AG04450 (cell line): ENCODE measurements at regions not wholly inside any gene's neighbourhood (a gene's known extent, or its start where the extent isn't known, plus 50 kb on each side); places are given as distances from the start of the nearest gene placed in this dataset.

Source experiments
- CTCF ChIA-PET: fragments of 300-600, 350-600 bp; formaldehyde crosslinking; extraction: SDS; loops from one replicate; lab custom pipeline; 2022; ENCODE audit warnings: antibody characterized with exemption, inconsistent platforms; lab: Charles Lee
- POLR2A ChIA-PET: fragments of 350-600 bp; formaldehyde crosslinking; extraction: SDS; loops from one replicate; lab custom pipeline; 2021; ENCODE audit warnings: antibody characterized with exemption, inconsistent platforms; lab: Yijun Ruan, JAX
- DNase-seq: peaks from one replicate; pipeline ENCODE4 v3.0.0-alpha.2; 2011; ENCODE audit warnings: low read depth, low spot score
- H3K27ac ChIP-seq: one replicate; pipeline ENCODE4 v1.5.1; 2012; ENCODE audit warnings: low read depth, low read length, control low read depth
- H3K27me3 ChIP-seq: one replicate; pipeline ENCODE4 v1.6.0; 2012; ENCODE audit warnings: low read length; ENCODE audit not compliant: control insufficient read depth, insufficient read depth
- H3K4me3 ChIP-seq: 2 replicates; pipeline ENCODE4 v1.5.1; 2011; ENCODE audit warnings: mild to moderate bottlenecking, low read depth, low read length, control low read depth
- H3K9me3 ChIP-seq: 2 replicates; pipeline ENCODE4 v1.5.1; 2012; ENCODE audit warnings: low read length; ENCODE audit not compliant: control insufficient read depth, insufficient read depth
- CTCF ChIP-seq: IDR thresholded peaks from 2 replicates; pipeline ENCODE4 v1.5.1; 2011; ENCODE audit warnings: low read depth, low read length, control low read depth, inconsistent platforms

- TF ChIP-seq CTCF = no peak
- no peak for DNase-seq
- Histone ChIP-seq H3K27me3 (no peaks in the 10 kb centered on the region), H3K27ac (no peak overlapping the region), H3K9me3 (peaks cover 11% of the 10 kb centered on the region; the same call in 1 of the 2 replicates), H3K4me3 (no peak overlapping the region)
- ChIA-PET CTCF (no interaction called here), POLR2A (no interaction called here)
These were observed 1395.0 kb upstream of the ADGRL3 start for GRCh38 chr4:59805176-59805575.

GRCh38 chr4:59814402-59815010, 1385.6 kb upstream of the ADGRL3 start:
- Histone ChIP-seq H3K9me3 (peaks cover 2% of the 10 kb centered on the region; the same call in 1 of the 2 replicates), H3K27me3 (no peaks in the 10 kb centered on the region), H3K4me3 (no peak overlapping the region), H3K27ac (no peak overlapping the region)
- POLR2A ChIA-PET = no interaction called here
- CTCF ChIA-PET = no interaction called here
- no peak for DNase-seq
- no peak for TF ChIP-seq CTCF

GRCh38 chr4:59818656-59819055, 1381.5 kb upstream of the ADGRL3 start:
- Histone ChIP-seq H3K27me3 (no peaks in the 10 kb centered on the region), H3K4me3 (no peak overlapping the region), H3K9me3 (peaks cover 9% of the 10 kb centered on the region; the same call in 1 of the 2 replicates), H3K27ac (no peak overlapping the region)
- ChIA-PET POLR2A (no interaction called here), CTCF (no interaction called here)
- DNase-seq = no peak
- no peak for TF ChIP-seq CTCF

GRCh38 chr4:59823311-59823710, 1376.8 kb upstream of the ADGRL3 start:
- POLR2A ChIA-PET = no interaction called here

More at GRCh38 chr4:59823311-59823710, 1376.8 kb upstream of the ADGRL3 start:
- H3K27ac ChIP-seq = no peak overlapping the region
- CTCF ChIA-PET = no interaction called here
- H3K4me3 ChIP-seq = no peak overlapping the region
- H3K9me3 ChIP-seq = peaks cover 9% of the 10 kb centered on the region; the same call in 1 of the 2 replicates
- no peak for TF ChIP-seq CTCF
- H3K27me3 ChIP-seq = no peaks in the 10 kb centered on the region
- no peak for DNase-seq
